ENCODE measurements at regions not wholly inside any gene's neighbourhood (a gene's known extent, or its start where the extent isn't known, plus 50 kb on each side); places are given as distances from the start of the nearest gene placed in this dataset.

DNA sequence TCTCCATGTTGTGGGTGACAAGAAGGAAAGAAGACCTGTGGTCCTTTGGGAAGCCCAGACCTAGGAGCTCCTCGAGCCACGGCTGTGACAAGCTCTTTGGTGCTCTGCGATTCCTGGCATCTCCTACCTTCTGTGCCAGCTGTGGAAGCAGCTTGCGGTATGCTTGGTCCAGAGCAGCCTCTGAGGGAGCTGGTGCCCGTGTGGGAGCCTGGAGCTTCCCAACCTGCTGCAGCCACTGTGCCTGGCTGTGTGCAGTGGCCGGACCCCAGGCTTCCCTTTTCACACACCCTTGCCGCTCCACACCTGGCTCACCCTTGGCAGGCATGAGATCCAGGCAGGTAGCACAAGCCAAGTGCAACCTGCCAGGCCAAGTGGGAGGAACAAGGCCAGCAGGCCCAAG, 1328.6 kb upstream of the SLC39A10 start:
- TF ChIP-seq SIN3A (IDR thresholded peaks at IDR 0.05; ENCODE audit: low read depth, low read length) (no peak), NFYB (IDR thresholded peaks at IDR 0.05; ENCODE audit: insufficient read depth, low read depth, low read length) (no peak), CHD4 (IDR thresholded peaks at IDR 0.05) (no peak), CHD2 (IDR thresholded peaks at IDR 0.05; ENCODE audit: borderline replicate concordance, low read depth, low read length) (no peak), NRF1 (conservative IDR thresholded peaks at IDR 0.05; ENCODE audit: low read depth, low read length) (no peak)
- TF ChIP-seq, protein P1, sequence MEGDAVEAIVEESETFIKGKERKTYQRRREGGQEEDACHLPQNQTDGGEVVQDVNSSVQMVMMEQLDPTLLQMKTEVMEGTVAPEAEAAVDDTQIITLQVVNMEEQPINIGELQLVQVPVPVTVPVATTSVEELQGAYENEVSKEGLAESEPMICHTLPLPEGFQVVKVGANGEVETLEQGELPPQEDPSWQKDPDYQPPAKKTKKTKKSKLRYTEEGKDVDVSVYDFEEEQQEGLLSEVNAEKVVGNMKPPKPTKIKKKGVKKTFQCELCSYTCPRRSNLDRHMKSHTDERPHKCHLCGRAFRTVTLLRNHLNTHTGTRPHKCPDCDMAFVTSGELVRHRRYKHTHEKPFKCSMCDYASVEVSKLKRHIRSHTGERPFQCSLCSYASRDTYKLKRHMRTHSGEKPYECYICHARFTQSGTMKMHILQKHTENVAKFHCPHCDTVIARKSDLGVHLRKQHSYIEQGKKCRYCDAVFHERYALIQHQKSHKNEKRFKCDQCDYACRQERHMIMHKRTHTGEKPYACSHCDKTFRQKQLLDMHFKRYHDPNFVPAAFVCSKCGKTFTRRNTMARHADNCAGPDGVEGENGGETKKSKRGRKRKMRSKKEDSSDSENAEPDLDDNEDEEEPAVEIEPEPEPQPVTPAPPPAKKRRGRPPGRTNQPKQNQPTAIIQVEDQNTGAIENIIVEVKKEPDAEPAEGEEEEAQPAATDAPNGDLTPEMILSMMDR (IDR thresholded peaks at IDR 0.05 in 2 of 3, conservative IDR thresholded peaks at IDR 0.05 in 1 of 3; ENCODE audit: control insufficient read depth in 2 of 3, extremely low read depth in 1 of 3, insufficient read depth in 1 of 3, low read depth in 3 of 3, low read length in 3 of 3) = no peak
- TF ChIP-seq, protein P2, sequence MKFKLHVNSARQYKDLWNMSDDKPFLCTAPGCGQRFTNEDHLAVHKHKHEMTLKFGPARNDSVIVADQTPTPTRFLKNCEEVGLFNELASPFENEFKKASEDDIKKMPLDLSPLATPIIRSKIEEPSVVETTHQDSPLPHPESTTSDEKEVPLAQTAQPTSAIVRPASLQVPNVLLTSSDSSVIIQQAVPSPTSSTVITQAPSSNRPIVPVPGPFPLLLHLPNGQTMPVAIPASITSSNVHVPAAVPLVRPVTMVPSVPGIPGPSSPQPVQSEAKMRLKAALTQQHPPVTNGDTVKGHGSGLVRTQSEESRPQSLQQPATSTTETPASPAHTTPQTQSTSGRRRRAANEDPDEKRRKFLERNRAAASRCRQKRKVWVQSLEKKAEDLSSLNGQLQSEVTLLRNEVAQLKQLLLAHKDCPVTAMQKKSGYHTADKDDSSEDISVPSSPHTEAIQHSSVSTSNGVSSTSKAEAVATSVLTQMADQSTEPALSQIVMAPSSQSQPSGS (IDR thresholded peaks at IDR 0.05; ENCODE audit: low read length) = no peak

Data from GM12878 (cell line).